GM12878 (cell line): ENCODE measurements at regions not wholly inside any gene's neighbourhood (a gene's known extent, or its start where the extent isn't known, plus 50 kb on each side); places are given as distances from the start of the nearest gene placed in this dataset.

ENCODE experiments used
- CREB1 ChIP-seq: IDR thresholded peaks from 2 replicates; pipeline ENCODE4 v1.6.1; 2012; ENCODE audit warnings: low read depth, mild to moderate bottlenecking, inconsistent platforms
- GATAD2B ChIP-seq: fragments of 450-650 bp; conservative IDR thresholded peaks from 2 replicates; pipeline ENCODE4 v1.6.1; 2017; ENCODE audit warnings: low read depth, mild to moderate bottlenecking, moderate library complexity
- JUNB ChIP-seq: IDR thresholded peaks from 2 replicates; pipeline ENCODE4 v1.6.1; 2016; ENCODE audit warnings: antibody characterized with exemption, mild to moderate bottlenecking
- MEF2A ChIP-seq: IDR thresholded peaks from 2 replicates; pipeline ENCODE4 v1.6.1; 2011; ENCODE audit warnings: low read depth, mild to moderate bottlenecking, low read length, moderate library complexity; ENCODE audit not compliant: insufficient read depth
- MXI1 ChIP-seq: fragments of 150-350 bp; IDR thresholded peaks from 2 replicates; pipeline ENCODE4 v1.6.1; 2011; ENCODE audit warnings: low read depth, mild to moderate bottlenecking, inconsistent platforms, low read length, improper control_type of control experiment
- POLR2A ChIP-seq: IDR thresholded peaks from 2 replicates; pipeline ENCODE4 v1.6.1; 2011; ENCODE audit warnings: low read depth, mild to moderate bottlenecking, low read length
- SKIL ChIP-seq: fragments of 450-650 bp; IDR thresholded peaks from 2 replicates; pipeline ENCODE4 v1.6.1; 2017; ENCODE audit warnings: mild to moderate bottlenecking, low read depth, inconsistent platforms; ENCODE audit not compliant: poor library complexity, severe bottlenecking
- SMC3 ChIP-seq: IDR thresholded peaks from 2 replicates; pipeline ENCODE4 v1.6.1; 2011; ENCODE audit warnings: low read length, improper control_type of control experiment, borderline replicate concordance
- SUPT20H ChIP-seq: IDR thresholded peaks from 2 replicates; pipeline ENCODE4 v1.6.1; 2011; ENCODE audit warnings: low read depth, mild to moderate bottlenecking, low read length, moderate library complexity, borderline replicate concordance; ENCODE audit not compliant: control insufficient read depth
- TAF1 ChIP-seq: IDR thresholded peaks from 2 replicates; pipeline ENCODE4 v1.6.1; 2011; ENCODE audit warnings: mild to moderate bottlenecking, low read depth, low read length, borderline replicate concordance
- TF ChIP-seq, protein P1 (sequence below): fragments of 450-650 bp; IDR thresholded peaks from 2 replicates; pipeline ENCODE4 v1.6.1; 2017; ENCODE audit warnings: mild to moderate bottlenecking, moderate library complexity
- TF ChIP-seq, protein P2 (sequence below), 3 experiments: IDR thresholded peaks in 2 of 3; conservative IDR thresholded peaks in 1 of 3; 2 replicates each; pipeline ENCODE4 v1.5.1; 2011; ENCODE audit warnings: low read depth in 3 of 3, low read length in 3 of 3, mild to moderate bottlenecking in 3 of 3, control low read depth in 2 of 3, moderate library complexity in 2 of 3, inconsistent platforms in 1 of 3, mixed read lengths in 1 of 3; ENCODE audit not compliant: control insufficient read depth in 2 of 3, insufficient read depth in 1 of 3; ENCODE audit errors: extremely low read depth in 1 of 3
- TF ChIP-seq, protein P3 (sequence below): fragments of 450-650 bp; IDR thresholded peaks from 2 replicates; pipeline ENCODE4 v1.6.1; 2016; ENCODE audit warnings: mild to moderate bottlenecking
- TF ChIP-seq, protein P4 (sequence below): fragments of 450-650 bp; IDR thresholded peaks from 2 replicates; pipeline ENCODE4 v1.6.1; 2014; ENCODE audit warnings: mild to moderate bottlenecking

GRCh38 chr7:125391921-125392320 is 462.3 kb upstream of the POT1 start:
- TF ChIP-seq JUNB (no peak), MXI1 (no peak), SKIL (no peak), CREB1 (no peak), POLR2A (no peak), TAF1 (no peak), SMC3 (no peak), SUPT20H (no peak), MEF2A (no peak), GATAD2B (no peak)
- TF ChIP-seq, protein P1, sequence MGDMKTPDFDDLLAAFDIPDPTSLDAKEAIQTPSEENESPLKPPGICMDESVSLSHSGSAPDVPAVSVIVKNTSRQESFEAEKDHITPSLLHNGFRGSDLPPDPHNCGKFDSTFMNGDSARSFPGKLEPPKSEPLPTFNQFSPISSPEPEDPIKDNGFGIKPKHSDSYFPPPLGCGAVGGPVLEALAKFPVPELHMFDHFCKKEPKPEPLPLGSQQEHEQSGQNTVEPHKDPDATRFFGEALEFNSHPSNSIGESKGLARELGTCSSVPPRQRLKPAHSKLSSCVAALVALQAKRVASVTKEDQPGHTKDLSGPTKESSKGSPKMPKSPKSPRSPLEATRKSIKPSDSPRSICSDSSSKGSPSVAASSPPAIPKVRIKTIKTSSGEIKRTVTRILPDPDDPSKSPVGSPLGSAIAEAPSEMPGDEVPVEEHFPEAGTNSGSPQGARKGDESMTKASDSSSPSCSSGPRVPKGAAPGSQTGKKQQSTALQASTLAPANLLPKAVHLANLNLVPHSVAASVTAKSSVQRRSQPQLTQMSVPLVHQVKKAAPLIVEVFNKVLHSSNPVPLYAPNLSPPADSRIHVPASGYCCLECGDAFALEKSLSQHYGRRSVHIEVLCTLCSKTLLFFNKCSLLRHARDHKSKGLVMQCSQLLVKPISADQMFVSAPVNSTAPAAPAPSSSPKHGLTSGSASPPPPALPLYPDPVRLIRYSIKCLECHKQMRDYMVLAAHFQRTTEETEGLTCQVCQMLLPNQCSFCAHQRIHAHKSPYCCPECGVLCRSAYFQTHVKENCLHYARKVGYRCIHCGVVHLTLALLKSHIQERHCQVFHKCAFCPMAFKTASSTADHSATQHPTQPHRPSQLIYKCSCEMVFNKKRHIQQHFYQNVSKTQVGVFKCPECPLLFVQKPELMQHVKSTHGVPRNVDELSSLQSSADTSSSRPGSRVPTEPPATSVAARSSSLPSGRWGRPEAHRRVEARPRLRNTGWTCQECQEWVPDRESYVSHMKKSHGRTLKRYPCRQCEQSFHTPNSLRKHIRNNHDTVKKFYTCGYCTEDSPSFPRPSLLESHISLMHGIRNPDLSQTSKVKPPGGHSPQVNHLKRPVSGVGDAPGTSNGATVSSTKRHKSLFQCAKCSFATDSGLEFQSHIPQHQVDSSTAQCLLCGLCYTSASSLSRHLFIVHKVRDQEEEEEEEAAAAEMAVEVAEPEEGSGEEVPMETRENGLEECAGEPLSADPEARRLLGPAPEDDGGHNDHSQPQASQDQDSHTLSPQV: no peak
- TF ChIP-seq, protein P2, sequence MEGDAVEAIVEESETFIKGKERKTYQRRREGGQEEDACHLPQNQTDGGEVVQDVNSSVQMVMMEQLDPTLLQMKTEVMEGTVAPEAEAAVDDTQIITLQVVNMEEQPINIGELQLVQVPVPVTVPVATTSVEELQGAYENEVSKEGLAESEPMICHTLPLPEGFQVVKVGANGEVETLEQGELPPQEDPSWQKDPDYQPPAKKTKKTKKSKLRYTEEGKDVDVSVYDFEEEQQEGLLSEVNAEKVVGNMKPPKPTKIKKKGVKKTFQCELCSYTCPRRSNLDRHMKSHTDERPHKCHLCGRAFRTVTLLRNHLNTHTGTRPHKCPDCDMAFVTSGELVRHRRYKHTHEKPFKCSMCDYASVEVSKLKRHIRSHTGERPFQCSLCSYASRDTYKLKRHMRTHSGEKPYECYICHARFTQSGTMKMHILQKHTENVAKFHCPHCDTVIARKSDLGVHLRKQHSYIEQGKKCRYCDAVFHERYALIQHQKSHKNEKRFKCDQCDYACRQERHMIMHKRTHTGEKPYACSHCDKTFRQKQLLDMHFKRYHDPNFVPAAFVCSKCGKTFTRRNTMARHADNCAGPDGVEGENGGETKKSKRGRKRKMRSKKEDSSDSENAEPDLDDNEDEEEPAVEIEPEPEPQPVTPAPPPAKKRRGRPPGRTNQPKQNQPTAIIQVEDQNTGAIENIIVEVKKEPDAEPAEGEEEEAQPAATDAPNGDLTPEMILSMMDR (IDR thresholded peaks at IDR 0.05 in 2 of 3, conservative IDR thresholded peaks at IDR 0.05 in 1 of 3; ENCODE audit: control insufficient read depth in 2 of 3, extremely low read depth in 1 of 3, insufficient read depth in 1 of 3, low read depth in 3 of 3, low read length in 3 of 3): no peak
- TF ChIP-seq, protein P3, sequence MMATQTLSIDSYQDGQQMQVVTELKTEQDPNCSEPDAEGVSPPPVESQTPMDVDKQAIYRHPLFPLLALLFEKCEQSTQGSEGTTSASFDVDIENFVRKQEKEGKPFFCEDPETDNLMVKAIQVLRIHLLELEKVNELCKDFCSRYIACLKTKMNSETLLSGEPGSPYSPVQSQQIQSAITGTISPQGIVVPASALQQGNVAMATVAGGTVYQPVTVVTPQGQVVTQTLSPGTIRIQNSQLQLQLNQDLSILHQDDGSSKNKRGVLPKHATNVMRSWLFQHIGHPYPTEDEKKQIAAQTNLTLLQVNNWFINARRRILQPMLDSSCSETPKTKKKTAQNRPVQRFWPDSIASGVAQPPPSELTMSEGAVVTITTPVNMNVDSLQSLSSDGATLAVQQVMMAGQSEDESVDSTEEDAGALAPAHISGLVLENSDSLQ: no peak
- TF ChIP-seq, protein P4, sequence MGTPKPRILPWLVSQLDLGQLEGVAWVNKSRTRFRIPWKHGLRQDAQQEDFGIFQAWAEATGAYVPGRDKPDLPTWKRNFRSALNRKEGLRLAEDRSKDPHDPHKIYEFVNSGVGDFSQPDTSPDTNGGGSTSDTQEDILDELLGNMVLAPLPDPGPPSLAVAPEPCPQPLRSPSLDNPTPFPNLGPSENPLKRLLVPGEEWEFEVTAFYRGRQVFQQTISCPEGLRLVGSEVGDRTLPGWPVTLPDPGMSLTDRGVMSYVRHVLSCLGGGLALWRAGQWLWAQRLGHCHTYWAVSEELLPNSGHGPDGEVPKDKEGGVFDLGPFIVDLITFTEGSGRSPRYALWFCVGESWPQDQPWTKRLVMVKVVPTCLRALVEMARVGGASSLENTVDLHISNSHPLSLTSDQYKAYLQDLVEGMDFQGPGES: no peak
